HG03457 (cell line): ENCODE measurements at regions not wholly inside any gene's neighbourhood (a gene's known extent, or its start where the extent isn't known, plus 50 kb on each side); places are given as distances from the start of the nearest gene placed in this dataset.

Experiments used
- ATAC-seq: cut with Tn5 transposase; IDR thresholded peaks from one replicate; pipeline ENCODE4 v1.9.1; 2021; ENCODE audit warnings: moderate number of reproducible peaks; ENCODE audit not compliant: unreplicated experiment

GRCh38 chr3:59115364-59116232 is 65.8 kb upstream of the CFAP20DC start:
- ATAC-seq: no peak

GRCh38 chr3:59107856-59108815 is 58.3 kb upstream of the CFAP20DC start:
- ATAC-seq: no peak

GRCh38 chr3:59106085-59106648 is 56.3 kb upstream of the CFAP20DC start:
- ATAC-seq: no peak

- ATAC-seq: no peak
Measured at GRCh38 chr3:59103552-59103951, 53.7 kb upstream of the CFAP20DC start.

- ATAC-seq: no peak
Measured at GRCh38 chr3:59101231-59101736, 51.5 kb upstream of the CFAP20DC start.
